Adrenal gland (tissue), 9 donors: ENCODE measurements at regions not wholly inside any gene's neighbourhood (a gene's known extent, or its start where the extent isn't known, plus 50 kb on each side); places are given as distances from the start of the nearest gene placed in this dataset.

ENCODE experiments used
- DNase-seq, 7 donors: peaks; one replicate each; pipeline ENCODE4 v3.0.0-alpha.2; 2019 to 2020
- H3K27ac ChIP-seq, 5 donors: fragments of 200-600 bp; sonication (generic) in 4 of 5; 1 replicate in 3 of 5; 2 replicates in 2 of 5; pipeline versions ENCODE4 v1.5.1 to v1.8.0; 2016 to 2020; ENCODE audit warnings: mild to moderate bottlenecking in 1 of 5
- H3K27me3 ChIP-seq: fragments of 200-600 bp; 2 replicates; pipeline ENCODE4 v1.8.0; 2021
- H3K36me3 ChIP-seq, 2 donors: fragments of 200-600 bp; replicated peaks in 1 of 2; 1 replicate in 1 of 2; 2 replicates in 1 of 2; pipeline versions ENCODE4 v1.5.1 to v1.8.0; 2018 to 2022
- H3K4me1 ChIP-seq, 2 donors: fragments of 200-600 bp; replicated peaks in 1 of 2; 1 replicate in 1 of 2; 2 replicates in 1 of 2; pipeline versions ENCODE4 v1.5.1 to v1.8.0; 2018 to 2021
- H3K4me3 ChIP-seq, 4 donors: fragments of 200-600 bp; sonication (generic) in 3 of 4; one replicate each; pipeline ENCODE4 v1.5.1; 2016 to 2018
- H3K9me3 ChIP-seq, 3 donors: fragments of 200-600 bp; sonication (generic) in 1 of 3; replicated peaks in 1 of 3; 1 replicate in 2 of 3; 2 replicates in 1 of 3; pipeline versions ENCODE4 v1.5.1 to v1.8.0; 2016 to 2021
- CTCF ChIP-seq, 6 experiments: fragments of 450-650 bp in 4 of 6; fragments of 200-600 bp in 2 of 6; sonication (generic) in 1 of 6; IDR thresholded peaks; 1 replicate in 5 of 6; 2 replicates in 1 of 6; pipeline versions ENCODE4 v1.5.1 to v1.8.0; 2016 to 2021; ENCODE audit warnings: antibody characterized with exemption in 6 of 6, mild to moderate bottlenecking in 2 of 6, moderate library complexity in 1 of 6
- POLR2A ChIP-seq, 2 donors: fragments of 450-650 bp; IDR thresholded peaks; one replicate each; pipeline ENCODE4 v1.6.1; 2017; ENCODE audit warnings: antibody characterized with exemption in 2 of 2, mild to moderate bottlenecking in 2 of 2, moderate library complexity in 1 of 2
- WGBS, 4 donors: extraction: QIAGEN DNeasy Blood & Tissue Kit in 2 of 4; methylation state at CpG; one replicate each; pipeline versions ENCODE4 v1.1.5 to v1.1.7; 2013 to 2017; 5-methylcytosine and 5-hydroxymethylcytosine counted together
- intact Hi-C, 2 donors: fragments of 100-400 bp; cut with DNase I; formaldehyde crosslinking; loops; one replicate each; pipeline versions ENCODE4 v1.14.1 to v1.15.0; 2022 to 2023
- donor health status: healthy with polysubstance abuse.
- donor health status: Bipolar disorder and iron deficiency.
- donor health status: DM: yes; HTN: yes; CAD: no.
- donor health status: DM: no; HTN: no; CAD: no.
- donor health status: DM: no; HTN: no; CAD: no.

- Histone ChIP-seq H3K9me3 (no peaks in the 10 kb centered on the region), H3K4me1 (no peaks in the 10 kb centered on the region), H3K4me3 (no peak overlapping the region), H3K27ac (no peak overlapping the region), H3K36me3 (no peaks in the 10 kb centered on the region), H3K27me3 (no peaks in the 10 kb centered on the region)
- TF ChIP-seq POLR2A (IDR thresholded peaks at IDR 0.05) (no peak), CTCF (IDR thresholded peaks at IDR 0.05) (no peak)
- intact Hi-C loops: no loop called here
- no peak for DNase-seq
- WGBS, 4 donors: 0 to 71% (median 31%) methylated on average over 1 of the region's 1 CpG
Observed at GRCh38 chr2:102939207-102939606, 177.4 kb downstream of the TMEM182 start.

DNA sequence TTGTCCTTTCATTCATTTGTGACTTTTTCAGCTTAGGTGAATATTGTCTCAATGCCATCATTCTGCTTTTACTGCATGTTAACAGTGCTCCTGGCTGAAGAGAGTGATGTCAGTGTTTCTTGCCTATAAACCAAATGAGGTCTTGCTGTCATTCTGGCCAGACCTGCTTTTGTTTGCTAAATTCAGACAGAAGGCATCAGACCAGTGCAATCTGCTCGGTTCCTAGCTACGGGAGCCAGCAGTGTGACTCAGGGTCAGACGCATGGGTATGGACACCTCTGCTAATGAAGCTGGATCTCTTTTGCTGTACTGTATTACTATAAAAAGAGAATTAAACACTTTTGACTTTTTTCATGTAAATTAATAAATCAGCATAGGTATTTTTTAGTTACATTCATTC is 178.9 kb downstream of the TMEM182 start:
- H3K36me3 ChIP-seq: no peaks in the 10 kb centered on the region
- peak in 1 of 7 donors; percentile 80 for DNase-seq
- no peaks in the 10 kb centered on the region for H3K9me3 ChIP-seq
- peak overlapping the region in 1 of 5 donors; percentile 55 for H3K27ac ChIP-seq
- intact Hi-C loops: no loop called here
- H3K4me1 ChIP-seq: no peaks in the 10 kb centered on the region
- WGBS, 4 donors: 66 to 81% (median 73%) methylated on average over 3 of the region's 3 CpGs
- no peak overlapping the region for H3K4me3 ChIP-seq
- no peak for TF ChIP-seq POLR2A (IDR thresholded peaks at IDR 0.05)
- TF ChIP-seq CTCF (IDR thresholded peaks at IDR 0.05): no peak
- H3K27me3 ChIP-seq: no peaks in the 10 kb centered on the region

DNA sequence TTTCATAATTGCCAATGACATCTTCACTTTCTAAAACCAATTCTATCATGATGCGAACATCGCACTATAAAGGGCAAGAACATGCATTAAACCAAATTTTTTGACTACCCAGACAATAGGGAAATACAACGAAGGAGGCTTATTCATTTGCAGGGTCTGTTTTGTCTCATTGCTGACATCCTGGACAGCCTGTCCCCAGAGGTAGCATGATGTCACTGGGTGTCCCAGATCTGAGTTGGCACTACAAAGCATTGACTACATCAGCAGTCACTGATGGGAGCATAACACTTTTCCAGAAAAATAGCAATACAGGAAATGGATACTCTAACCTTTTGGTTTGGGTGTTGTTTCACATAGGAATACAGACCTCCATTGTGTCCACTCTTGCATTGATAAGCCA is 180.3 kb downstream of the TMEM182 start:
- no peaks in the 10 kb centered on the region for H3K36me3 ChIP-seq
- intact Hi-C loops: no loop called here
- H3K27me3 ChIP-seq: no peaks in the 10 kb centered on the region

GRCh38 chr2:102943251-102943650 is 181.4 kb downstream of the TMEM182 start:
- Histone ChIP-seq H3K9me3 (no peaks in the 10 kb centered on the region), H3K4me3 (no peak overlapping the region), H3K36me3 (no peaks in the 10 kb centered on the region), H3K27ac (no peak overlapping the region), H3K27me3 (no peaks in the 10 kb centered on the region), H3K4me1 (no peaks in the 10 kb centered on the region)
- intact Hi-C loops: no loop called here
- TF ChIP-seq POLR2A (IDR thresholded peaks at IDR 0.05) (no peak), CTCF (IDR thresholded peaks at IDR 0.05) (no peak)
- DNase-seq: no peak
- WGBS, 4 donors: 63 to 79% (median 71%) methylated on average over 2 of the region's 2 CpGs

More for the DNA sequence above, 180.3 kb downstream of the TMEM182 start:
- Histone ChIP-seq H3K4me3 (no peak overlapping the region), H3K27ac (no peak overlapping the region), H3K9me3 (no peaks in the 10 kb centered on the region), H3K4me1 (no peaks in the 10 kb centered on the region)
- TF ChIP-seq POLR2A (IDR thresholded peaks at IDR 0.05): no peak
- TF ChIP-seq CTCF (IDR thresholded peaks at IDR 0.05): no peak
- WGBS, 4 donors: 75 to 81% (median 79%) methylated on average over 3 of the region's 3 CpGs
- DNase-seq: peak in 1 of 7 donors; percentile 80
